Neural cell (in vitro differentiated cells): ENCODE measurements at regions not wholly inside any gene's neighbourhood (a gene's known extent, or its start where the extent isn't known, plus 50 kb on each side); places are given as distances from the start of the nearest gene placed in this dataset.

ENCODE experiments used
- EP300 ChIP-seq: fragments of 450-650 bp; conservative IDR thresholded peaks from 2 replicates; pipeline ENCODE4 v1.6.1; 2014; ENCODE audit warnings: antibody characterized with exemption, mild to moderate bottlenecking, moderate library complexity; ENCODE audit not compliant: poor library complexity, severe bottlenecking
- EZH2 ChIP-seq: fragments of 200-600, 300-800 bp; shearing (Covaris generic), sonication (generic); IDR thresholded peaks from 2 replicates; pipeline ENCODE4 v1.6.1; 2014; ENCODE audit warnings: antibody characterized with exemption, low read length, borderline replicate concordance, mild to moderate bottlenecking; ENCODE audit not compliant: insufficient read depth, poor library complexity, severe bottlenecking
- POLR2AphosphoS5 ChIP-seq: IDR thresholded peaks from 2 replicates; pipeline ENCODE4 v1.6.1; 2012
- TF ChIP-seq, protein P1 (sequence below): fragments of 450-650 bp; IDR thresholded peaks from 2 replicates; pipeline ENCODE4 v1.5.1; 2014; ENCODE audit warnings: antibody characterized with exemption, mild to moderate bottlenecking, moderate library complexity; ENCODE audit not compliant: poor library complexity, severe bottlenecking
- TF ChIP-seq, protein P2 (sequence below): IDR thresholded peaks from 2 replicates; pipeline ENCODE4 v1.6.1; 2012; ENCODE audit warnings: borderline replicate concordance

- TF ChIP-seq, protein P1, sequence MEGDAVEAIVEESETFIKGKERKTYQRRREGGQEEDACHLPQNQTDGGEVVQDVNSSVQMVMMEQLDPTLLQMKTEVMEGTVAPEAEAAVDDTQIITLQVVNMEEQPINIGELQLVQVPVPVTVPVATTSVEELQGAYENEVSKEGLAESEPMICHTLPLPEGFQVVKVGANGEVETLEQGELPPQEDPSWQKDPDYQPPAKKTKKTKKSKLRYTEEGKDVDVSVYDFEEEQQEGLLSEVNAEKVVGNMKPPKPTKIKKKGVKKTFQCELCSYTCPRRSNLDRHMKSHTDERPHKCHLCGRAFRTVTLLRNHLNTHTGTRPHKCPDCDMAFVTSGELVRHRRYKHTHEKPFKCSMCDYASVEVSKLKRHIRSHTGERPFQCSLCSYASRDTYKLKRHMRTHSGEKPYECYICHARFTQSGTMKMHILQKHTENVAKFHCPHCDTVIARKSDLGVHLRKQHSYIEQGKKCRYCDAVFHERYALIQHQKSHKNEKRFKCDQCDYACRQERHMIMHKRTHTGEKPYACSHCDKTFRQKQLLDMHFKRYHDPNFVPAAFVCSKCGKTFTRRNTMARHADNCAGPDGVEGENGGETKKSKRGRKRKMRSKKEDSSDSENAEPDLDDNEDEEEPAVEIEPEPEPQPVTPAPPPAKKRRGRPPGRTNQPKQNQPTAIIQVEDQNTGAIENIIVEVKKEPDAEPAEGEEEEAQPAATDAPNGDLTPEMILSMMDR: no peak
- peak; percentile 18 for TF ChIP-seq POLR2AphosphoS5
- no peak for TF ChIP-seq EZH2
- no peak for TF ChIP-seq EP300
- TF ChIP-seq, protein P2, sequence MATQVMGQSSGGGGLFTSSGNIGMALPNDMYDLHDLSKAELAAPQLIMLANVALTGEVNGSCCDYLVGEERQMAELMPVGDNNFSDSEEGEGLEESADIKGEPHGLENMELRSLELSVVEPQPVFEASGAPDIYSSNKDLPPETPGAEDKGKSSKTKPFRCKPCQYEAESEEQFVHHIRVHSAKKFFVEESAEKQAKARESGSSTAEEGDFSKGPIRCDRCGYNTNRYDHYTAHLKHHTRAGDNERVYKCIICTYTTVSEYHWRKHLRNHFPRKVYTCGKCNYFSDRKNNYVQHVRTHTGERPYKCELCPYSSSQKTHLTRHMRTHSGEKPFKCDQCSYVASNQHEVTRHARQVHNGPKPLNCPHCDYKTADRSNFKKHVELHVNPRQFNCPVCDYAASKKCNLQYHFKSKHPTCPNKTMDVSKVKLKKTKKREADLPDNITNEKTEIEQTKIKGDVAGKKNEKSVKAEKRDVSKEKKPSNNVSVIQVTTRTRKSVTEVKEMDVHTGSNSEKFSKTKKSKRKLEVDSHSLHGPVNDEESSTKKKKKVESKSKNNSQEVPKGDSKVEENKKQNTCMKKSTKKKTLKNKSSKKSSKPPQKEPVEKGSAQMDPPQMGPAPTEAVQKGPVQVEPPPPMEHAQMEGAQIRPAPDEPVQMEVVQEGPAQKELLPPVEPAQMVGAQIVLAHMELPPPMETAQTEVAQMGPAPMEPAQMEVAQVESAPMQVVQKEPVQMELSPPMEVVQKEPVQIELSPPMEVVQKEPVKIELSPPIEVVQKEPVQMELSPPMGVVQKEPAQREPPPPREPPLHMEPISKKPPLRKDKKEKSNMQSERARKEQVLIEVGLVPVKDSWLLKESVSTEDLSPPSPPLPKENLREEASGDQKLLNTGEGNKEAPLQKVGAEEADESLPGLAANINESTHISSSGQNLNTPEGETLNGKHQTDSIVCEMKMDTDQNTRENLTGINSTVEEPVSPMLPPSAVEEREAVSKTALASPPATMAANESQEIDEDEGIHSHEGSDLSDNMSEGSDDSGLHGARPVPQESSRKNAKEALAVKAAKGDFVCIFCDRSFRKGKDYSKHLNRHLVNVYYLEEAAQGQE: no peak
These were observed 482.1 kb upstream of the AKR1E2 start for GRCh38 chr10:4343873-4344272.
